Astrocyte of the spinal cord (primary cell): ENCODE measurements at regions not wholly inside any gene's neighbourhood (a gene's known extent, or its start where the extent isn't known, plus 50 kb on each side); places are given as distances from the start of the nearest gene placed in this dataset.

Experiments used
- DNase-seq: peaks from one replicate; pipeline ENCODE4 v3.0.0; 2011; ENCODE audit warnings: low read depth, low spot score
- H3K4me3 ChIP-seq: 2 replicates; pipeline ENCODE4 v1.5.1; 2011; ENCODE audit warnings: low read depth, mild to moderate bottlenecking, low read length, moderate library complexity
- in situ Hi-C: cut with HindIII; loops from 2 replicates; pipeline ENCODE4 v1.10.0; 2017; ENCODE audit warnings: low sequenced_read_pairs
- TF ChIP-seq, protein P1 (sequence below): IDR thresholded peaks from 2 replicates; pipeline ENCODE4 v1.5.1; 2012; ENCODE audit warnings: low read depth, mild to moderate bottlenecking, low read length, inconsistent platforms

DNA sequence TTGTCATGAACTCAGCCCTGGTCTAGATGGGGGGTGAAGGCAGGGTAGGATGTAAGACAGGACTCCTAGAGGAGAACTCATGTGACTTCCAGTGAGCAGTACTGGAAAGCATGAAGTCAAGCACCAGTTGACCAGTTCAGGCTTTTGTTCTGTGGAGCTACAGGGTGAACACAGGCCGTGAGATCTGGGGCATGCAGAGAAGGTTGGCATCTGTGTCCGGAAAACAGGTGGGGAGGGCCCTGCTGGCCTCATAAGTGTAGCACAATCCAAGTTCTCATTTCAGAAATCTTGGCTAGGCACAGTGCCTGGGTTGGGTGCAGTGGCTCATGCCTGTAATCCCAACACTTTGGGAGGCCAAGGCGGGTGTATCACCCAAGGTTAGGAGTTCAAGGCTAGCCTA lies 50.9 kb upstream of the SPATS2L start:
- TF ChIP-seq, protein P1, sequence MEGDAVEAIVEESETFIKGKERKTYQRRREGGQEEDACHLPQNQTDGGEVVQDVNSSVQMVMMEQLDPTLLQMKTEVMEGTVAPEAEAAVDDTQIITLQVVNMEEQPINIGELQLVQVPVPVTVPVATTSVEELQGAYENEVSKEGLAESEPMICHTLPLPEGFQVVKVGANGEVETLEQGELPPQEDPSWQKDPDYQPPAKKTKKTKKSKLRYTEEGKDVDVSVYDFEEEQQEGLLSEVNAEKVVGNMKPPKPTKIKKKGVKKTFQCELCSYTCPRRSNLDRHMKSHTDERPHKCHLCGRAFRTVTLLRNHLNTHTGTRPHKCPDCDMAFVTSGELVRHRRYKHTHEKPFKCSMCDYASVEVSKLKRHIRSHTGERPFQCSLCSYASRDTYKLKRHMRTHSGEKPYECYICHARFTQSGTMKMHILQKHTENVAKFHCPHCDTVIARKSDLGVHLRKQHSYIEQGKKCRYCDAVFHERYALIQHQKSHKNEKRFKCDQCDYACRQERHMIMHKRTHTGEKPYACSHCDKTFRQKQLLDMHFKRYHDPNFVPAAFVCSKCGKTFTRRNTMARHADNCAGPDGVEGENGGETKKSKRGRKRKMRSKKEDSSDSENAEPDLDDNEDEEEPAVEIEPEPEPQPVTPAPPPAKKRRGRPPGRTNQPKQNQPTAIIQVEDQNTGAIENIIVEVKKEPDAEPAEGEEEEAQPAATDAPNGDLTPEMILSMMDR = no peak
- no peak for DNase-seq
- H3K4me3 ChIP-seq = no peak overlapping the region
- in situ Hi-C loops = no loop called here
